Uterus (tissue), 2 donors: ENCODE measurements at regions not wholly inside any gene's neighbourhood (a gene's known extent, or its start where the extent isn't known, plus 50 kb on each side); places are given as distances from the start of the nearest gene placed in this dataset.

Experiments
- POLR2A ChIP-seq, 2 donors: fragments of 450-650 bp; IDR thresholded peaks; one replicate each; pipeline ENCODE4 v1.6.1; 2016; ENCODE audit warnings: antibody characterized with exemption in 2 of 2, mild to moderate bottlenecking in 1 of 2, moderate library complexity in 1 of 2
- TF ChIP-seq, protein P1 (sequence below), 4 experiments: fragments of 200-600 bp in 2 of 4; fragments of 450-650 bp in 2 of 4; sonication (generic) in 2 of 4; IDR thresholded peaks; one replicate each; pipeline ENCODE4 v1.5.1; 2016 to 2019; ENCODE audit warnings: antibody characterized with exemption in 4 of 4, mild to moderate bottlenecking in 2 of 4, moderate library complexity in 1 of 4

DNA sequence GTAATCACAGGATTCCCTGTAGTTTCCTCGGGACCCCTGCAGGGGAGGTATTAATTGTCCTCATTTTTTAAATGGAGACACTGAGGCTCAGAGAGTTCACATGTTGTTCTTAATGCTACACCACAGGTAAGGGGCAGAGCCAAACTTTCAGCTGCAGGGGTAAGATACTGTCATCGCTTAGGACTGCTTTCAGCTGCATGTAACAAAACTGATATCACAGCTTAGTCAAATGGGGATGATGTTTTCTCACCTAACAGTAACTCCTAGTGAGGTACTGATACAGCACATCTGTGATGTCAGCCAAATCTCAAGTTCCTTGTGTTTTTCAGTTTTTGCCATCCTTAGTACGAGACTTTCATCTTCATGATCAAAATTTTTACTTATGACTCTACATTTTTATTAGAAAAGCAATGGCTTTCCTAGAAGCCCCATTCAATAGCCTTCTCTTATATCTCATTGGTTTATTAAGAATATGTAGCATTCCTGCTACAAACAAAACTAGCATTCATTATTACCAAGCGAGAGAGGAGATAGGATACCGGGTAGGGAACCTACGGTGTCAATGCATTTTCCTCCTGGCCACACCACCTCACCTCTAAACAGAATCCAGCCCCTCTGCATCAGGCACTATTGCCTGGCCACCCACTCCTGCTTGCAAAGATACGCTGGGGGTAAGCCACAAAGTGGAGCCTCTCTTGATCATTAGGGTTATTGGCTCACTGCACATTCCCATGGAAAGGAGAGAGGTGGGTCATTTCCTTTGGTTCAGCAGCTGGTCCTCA, 557.5 kb downstream of the CD83 start:
- TF ChIP-seq, protein P1, sequence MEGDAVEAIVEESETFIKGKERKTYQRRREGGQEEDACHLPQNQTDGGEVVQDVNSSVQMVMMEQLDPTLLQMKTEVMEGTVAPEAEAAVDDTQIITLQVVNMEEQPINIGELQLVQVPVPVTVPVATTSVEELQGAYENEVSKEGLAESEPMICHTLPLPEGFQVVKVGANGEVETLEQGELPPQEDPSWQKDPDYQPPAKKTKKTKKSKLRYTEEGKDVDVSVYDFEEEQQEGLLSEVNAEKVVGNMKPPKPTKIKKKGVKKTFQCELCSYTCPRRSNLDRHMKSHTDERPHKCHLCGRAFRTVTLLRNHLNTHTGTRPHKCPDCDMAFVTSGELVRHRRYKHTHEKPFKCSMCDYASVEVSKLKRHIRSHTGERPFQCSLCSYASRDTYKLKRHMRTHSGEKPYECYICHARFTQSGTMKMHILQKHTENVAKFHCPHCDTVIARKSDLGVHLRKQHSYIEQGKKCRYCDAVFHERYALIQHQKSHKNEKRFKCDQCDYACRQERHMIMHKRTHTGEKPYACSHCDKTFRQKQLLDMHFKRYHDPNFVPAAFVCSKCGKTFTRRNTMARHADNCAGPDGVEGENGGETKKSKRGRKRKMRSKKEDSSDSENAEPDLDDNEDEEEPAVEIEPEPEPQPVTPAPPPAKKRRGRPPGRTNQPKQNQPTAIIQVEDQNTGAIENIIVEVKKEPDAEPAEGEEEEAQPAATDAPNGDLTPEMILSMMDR (IDR thresholded peaks at IDR 0.05), result no peak
- TF ChIP-seq POLR2A (IDR thresholded peaks at IDR 0.05), result no peak
